Uterus (tissue), 2 donors: ENCODE measurements at regions not wholly inside any gene's neighbourhood (a gene's known extent, or its start where the extent isn't known, plus 50 kb on each side); places are given as distances from the start of the nearest gene placed in this dataset.
"Not testable (repeated sequence)": the region's sequence is repeated elsewhere in the genome, so short reads cannot be mapped to it uniquely, and the experiment has no call there.

Experiments used
- CTCF ChIP-seq, 4 experiments: fragments of 200-600 bp in 2 of 4; fragments of 450-650 bp in 2 of 4; sonication (generic) in 2 of 4; IDR thresholded peaks; one replicate each; pipeline ENCODE4 v1.5.1; 2016 to 2019; ENCODE audit warnings: antibody characterized with exemption in 4 of 4, mild to moderate bottlenecking in 2 of 4, moderate library complexity in 1 of 4
- POLR2A ChIP-seq, 2 donors: fragments of 450-650 bp; IDR thresholded peaks; one replicate each; pipeline ENCODE4 v1.6.1; 2016; ENCODE audit warnings: antibody characterized with exemption in 2 of 2, mild to moderate bottlenecking in 1 of 2, moderate library complexity in 1 of 2

GRCh38 chr20:26373066-26373465 is 676.4 kb upstream of the ZNF337 start:
- not testable (repeated sequence) for TF ChIP-seq CTCF, POLR2A (IDR thresholded peaks at IDR 0.05)
